PC-3 (cell line): ENCODE measurements at regions not wholly inside any gene's neighbourhood (a gene's known extent, or its start where the extent isn't known, plus 50 kb on each side); places are given as distances from the start of the nearest gene placed in this dataset.
"Not testable (repeated sequence)": the region's sequence is repeated elsewhere in the genome, so short reads cannot be mapped to it uniquely, and the experiment has no call there.

Source experiments
- ATAC-seq: fragments of 200-7000 bp; cut with Tn5 transposase; 2 replicates; pipeline ENCODE4 v1.9.1; 2020; ENCODE audit warnings: mild to moderate bottlenecking, moderate library complexity
- BruUV-seq: library from RNA; stranded (reverse); fragments of 400-500 nt; replicated peaks from 2 replicates; lab custom pipeline; 2021; lab: Mats Ljungman, UMichigan
- CTCF ChIA-PET: fragments of 300-600 bp; sonication (Branson Sonifier 250); formaldehyde crosslinking; loops from one replicate; lab custom pipeline; 2022; ENCODE audit warnings: antibody characterized with exemption; lab: Charles Lee
- POLR2A ChIA-PET: fragments of 300-600 bp; sonication (Branson Sonifier 250); formaldehyde crosslinking; loops from one replicate; lab custom pipeline; 2022; ENCODE audit warnings: antibody characterized with exemption; ENCODE audit not compliant: unreplicated experiment; lab: Charles Lee
- DNase-seq: peaks from one replicate; pipeline ENCODE4 v3.0.0-alpha.2; 2015
- H2AFZ ChIP-seq: fragments of 300-600 bp; sonication (generic); 2 replicates; pipeline ENCODE4 v1.6.0; 2016; ENCODE audit warnings: antibody characterized with exemption, low read length
- H3F3A ChIP-seq: fragments of 300-600 bp; sonication (generic); one replicate; pipeline ENCODE4 v1.6.0; 2017; ENCODE audit warnings: antibody characterized with exemption, low read length, control low read depth, mild to moderate bottlenecking; ENCODE audit not compliant: unreplicated experiment
- H3K27ac ChIP-seq: fragments of 300-600 bp; sonication (generic); 2 replicates; pipeline ENCODE4 v1.5.1; 2016; ENCODE audit warnings: mild to moderate bottlenecking, low read length
- H3K27me3 ChIP-seq: fragments of 300-600 bp; sonication (generic); 2 replicates; pipeline ENCODE4 v1.6.1; 2016; ENCODE audit warnings: low read length, mixed read lengths
- H3K36me3 ChIP-seq: fragments of 300-600 bp; sonication (generic); 2 replicates; pipeline ENCODE4 v1.6.1; 2016; ENCODE audit warnings: low read depth, mixed run types, low read length, mixed read lengths
- H3K4me1 ChIP-seq: fragments of 300-600 bp; sonication (generic); 2 replicates; pipeline ENCODE4 v1.5.1; 2016; ENCODE audit warnings: low read length; ENCODE audit not compliant: insufficient read depth
- H3K4me2 ChIP-seq: fragments of 300-600 bp; sonication (generic); 2 replicates; pipeline ENCODE4 v1.6.0; 2016; ENCODE audit warnings: low read length
- H3K4me3 ChIP-seq: fragments of 300-600 bp; sonication (generic); 2 replicates; pipeline ENCODE4 v1.5.1; 2016; ENCODE audit warnings: mild to moderate bottlenecking, low read length, mixed read lengths
- H3K79me2 ChIP-seq: fragments of 300-600 bp; sonication (generic); 2 replicates; pipeline ENCODE4 v1.6.1; 2017; ENCODE audit warnings: low read length, mixed read lengths
- H3K9ac ChIP-seq: fragments of 300-600 bp; sonication (generic); 2 replicates; pipeline ENCODE4 v1.6.0; 2016; ENCODE audit warnings: mild to moderate bottlenecking, low read length
- H3K9me2 ChIP-seq: fragments of 300-600 bp; sonication (generic); replicated peaks from 2 replicates; pipeline ENCODE4 v1.6.1; 2016; ENCODE audit warnings: mixed run types, low read length, mixed read lengths
- H3K9me3 ChIP-seq: fragments of 300-600 bp; sonication (generic); 2 replicates; pipeline ENCODE4 v1.6.1; 2016; ENCODE audit warnings: low read length, mixed read lengths
- H4K20me1 ChIP-seq: fragments of 300-600 bp; sonication (generic); 2 replicates; pipeline ENCODE4 v1.6.1; 2016; ENCODE audit warnings: low read length, mixed read lengths
- CTCF ChIP-seq: fragments of 300-600 bp; sonication (generic); conservative IDR thresholded peaks from 2 replicates; pipeline ENCODE4 v1.5.1; 2017; ENCODE audit warnings: antibody characterized with exemption, low read depth, mild to moderate bottlenecking, low read length
- EZH2 ChIP-seq: fragments of 300-600 bp; sonication (generic); IDR thresholded peaks from one replicate; pipeline ENCODE4 v1.6.1; 2017; ENCODE audit warnings: antibody characterized with exemption, mild to moderate bottlenecking, low read length; ENCODE audit not compliant: unreplicated experiment
- EZH2phosphoT487 ChIP-seq: fragments of 300-600 bp; sonication (generic); IDR thresholded peaks from 2 replicates; pipeline ENCODE4 v1.6.1; 2018; ENCODE audit warnings: mild to moderate bottlenecking, antibody characterized with exemption, low read length, borderline replicate concordance
- intact Hi-C: fragments of 100-400 bp; cut with micrococcal nuclease; formaldehyde crosslinking; loops from 2 replicates; pipeline ENCODE4 v1.9.0; 2023

- Histone ChIP-seq H3K9ac (no peak overlapping the region), H2AFZ (no peak overlapping the region), H3K4me3 (no peak overlapping the region), H3K9me2 (no peaks in the 10 kb centered on the region), H3K36me3 (no peaks in the 10 kb centered on the region), H3K9me3 (no peaks in the 10 kb centered on the region), H4K20me1 (no peaks in the 10 kb centered on the region), H3K4me2 (no peak overlapping the region), H3K4me1 (no peaks in the 10 kb centered on the region), H3K79me2 (no peaks in the 10 kb centered on the region), H3F3A (no peaks in the 10 kb centered on the region), H3K27ac (no peak overlapping the region), H3K27me3 (no peaks in the 10 kb centered on the region)
- ChIA-PET CTCF (no interaction called here), POLR2A (no interaction called here)
- no peak for TF ChIP-seq CTCF
- TF ChIP-seq EZH2phosphoT487 = no peak
- no peak for TF ChIP-seq EZH2
- intact Hi-C loops = no loop called here
- no TSS peak for BruUV-seq
- ATAC-seq (no peak), DNase-seq (no peak)
Measured at GRCh38 chrX:117838581-117839331, 277.9 kb downstream of the KLHL13 start.

GRCh38 chrX:117835034-117835433, 281.6 kb downstream of the KLHL13 start:
- no peaks in the 10 kb centered on the region for H3K27me3 ChIP-seq
- ATAC-seq = no peak
- CTCF ChIA-PET = no interaction called here
- no peaks in the 10 kb centered on the region for H3K9me2 ChIP-seq
- H2AFZ ChIP-seq = no peak overlapping the region
- H3K4me3 ChIP-seq = no peak overlapping the region
- no peaks in the 10 kb centered on the region for H4K20me1 ChIP-seq
- POLR2A ChIA-PET = no interaction called here
- DNase-seq = no peak
- H3K36me3 ChIP-seq = no peaks in the 10 kb centered on the region
- no peaks in the 10 kb centered on the region for H3K9me3 ChIP-seq
- H3F3A ChIP-seq = no peaks in the 10 kb centered on the region
- BruUV-seq = no TSS peak
- intact Hi-C loops = no loop called here
- no peaks in the 10 kb centered on the region for H3K79me2 ChIP-seq
- H3K27ac ChIP-seq = no peak overlapping the region
- H3K4me2 ChIP-seq = no peak overlapping the region
- no peak overlapping the region for H3K9ac ChIP-seq
- no peaks in the 10 kb centered on the region for H3K4me1 ChIP-seq
- no peak for TF ChIP-seq EZH2phosphoT487
- TF ChIP-seq EZH2 = no peak
- no peak for TF ChIP-seq CTCF

GRCh38 chrX:117834076-117834475, 282.5 kb downstream of the KLHL13 start:
- CTCF ChIA-PET = no interaction called here
- Histone ChIP-seq H3K4me3 (no peak overlapping the region), H3K36me3 (no peaks in the 10 kb centered on the region), H3K4me2 (no peak overlapping the region), H2AFZ (no peak overlapping the region), H3K79me2 (no peaks in the 10 kb centered on the region), H3K27me3 (no peaks in the 10 kb centered on the region), H3K9ac (no peak overlapping the region), H3F3A (no peaks in the 10 kb centered on the region), H3K9me3 (no peaks in the 10 kb centered on the region), H3K27ac (no peak overlapping the region), H3K4me1 (no peaks in the 10 kb centered on the region), H3K9me2 (no peaks in the 10 kb centered on the region), H4K20me1 (no peaks in the 10 kb centered on the region)
- POLR2A ChIA-PET = no interaction called here
- TF ChIP-seq EZH2phosphoT487 = no peak
- no peak for TF ChIP-seq CTCF
- TF ChIP-seq EZH2 = no peak
- BruUV-seq = no TSS peak
- DNase-seq = no peak
- ATAC-seq = no peak
- intact Hi-C loops = no loop called here

- CTCF ChIA-PET, H3K9ac ChIP-seq, DNase-seq, H3K4me2 ChIP-seq, H2AFZ ChIP-seq, H3K9me2 ChIP-seq, POLR2A ChIA-PET, H3K27ac ChIP-seq, H3F3A ChIP-seq, H3K36me3 ChIP-seq, BruUV-seq, H3K9me3 ChIP-seq, H3K4me1 ChIP-seq, H3K27me3 ChIP-seq, H4K20me1 ChIP-seq, intact Hi-C loops, H3K4me3 ChIP-seq, ATAC-seq, H3K79me2 ChIP-seq: not testable (repeated sequence)
Measured at GRCh38 chrX:117821472-117821871, 295.1 kb downstream of the KLHL13 start.
